ENCODE measurements at regions not wholly inside any gene's neighbourhood (a gene's known extent, or its start where the extent isn't known, plus 50 kb on each side); places are given as distances from the start of the nearest gene placed in this dataset.
"Not testable (repeated sequence)": the region's sequence is repeated elsewhere in the genome, so short reads cannot be mapped to it uniquely, and the experiment has no call there.

DNA sequence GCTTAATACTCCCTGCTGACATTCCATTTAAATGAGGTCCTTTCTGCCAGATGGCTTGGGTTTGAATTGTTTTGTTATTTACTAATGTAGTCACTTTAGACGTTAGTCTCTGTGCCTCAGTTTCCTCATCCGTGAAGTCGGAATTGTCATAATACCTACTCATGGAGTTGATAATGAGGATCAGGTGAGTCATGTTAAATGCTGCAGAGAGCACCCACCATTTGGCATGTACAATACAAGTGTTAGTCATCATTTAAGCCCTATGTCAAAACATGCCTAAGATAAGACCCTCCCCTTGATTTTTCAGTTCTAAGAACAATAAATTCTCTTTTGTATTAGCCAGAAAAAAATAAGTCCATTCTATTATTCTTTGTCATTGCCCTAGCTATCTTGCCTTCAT, 534.8 kb upstream of the HTR2C start:
- Histone ChIP-seq H3K27ac (ENCODE audit: poor library complexity, severe bottlenecking) (no peak overlapping the region), H3K9me3 (ENCODE audit: severe bottlenecking) (no peaks in the 10 kb centered on the region), H3K36me3 (ENCODE audit: low read depth) (no peaks in the 10 kb centered on the region), H3K4me1 (ENCODE audit: insufficient read depth, poor library complexity, severe bottlenecking) (no peaks in the 10 kb centered on the region), H3K4me3 (ENCODE audit: severe bottlenecking) (no peak overlapping the region), H3K27me3 (ENCODE audit: insufficient read depth, poor library complexity, severe bottlenecking) (no peaks in the 10 kb centered on the region)
- DNase-seq (ENCODE audit: low spot score): no peak
- ATAC-seq (ENCODE audit: low read depth): no peak
- TF ChIP-seq, protein P1, sequence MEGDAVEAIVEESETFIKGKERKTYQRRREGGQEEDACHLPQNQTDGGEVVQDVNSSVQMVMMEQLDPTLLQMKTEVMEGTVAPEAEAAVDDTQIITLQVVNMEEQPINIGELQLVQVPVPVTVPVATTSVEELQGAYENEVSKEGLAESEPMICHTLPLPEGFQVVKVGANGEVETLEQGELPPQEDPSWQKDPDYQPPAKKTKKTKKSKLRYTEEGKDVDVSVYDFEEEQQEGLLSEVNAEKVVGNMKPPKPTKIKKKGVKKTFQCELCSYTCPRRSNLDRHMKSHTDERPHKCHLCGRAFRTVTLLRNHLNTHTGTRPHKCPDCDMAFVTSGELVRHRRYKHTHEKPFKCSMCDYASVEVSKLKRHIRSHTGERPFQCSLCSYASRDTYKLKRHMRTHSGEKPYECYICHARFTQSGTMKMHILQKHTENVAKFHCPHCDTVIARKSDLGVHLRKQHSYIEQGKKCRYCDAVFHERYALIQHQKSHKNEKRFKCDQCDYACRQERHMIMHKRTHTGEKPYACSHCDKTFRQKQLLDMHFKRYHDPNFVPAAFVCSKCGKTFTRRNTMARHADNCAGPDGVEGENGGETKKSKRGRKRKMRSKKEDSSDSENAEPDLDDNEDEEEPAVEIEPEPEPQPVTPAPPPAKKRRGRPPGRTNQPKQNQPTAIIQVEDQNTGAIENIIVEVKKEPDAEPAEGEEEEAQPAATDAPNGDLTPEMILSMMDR (IDR thresholded peaks at IDR 0.05; ENCODE audit: poor library complexity, severe bottlenecking): no peak

DNA sequence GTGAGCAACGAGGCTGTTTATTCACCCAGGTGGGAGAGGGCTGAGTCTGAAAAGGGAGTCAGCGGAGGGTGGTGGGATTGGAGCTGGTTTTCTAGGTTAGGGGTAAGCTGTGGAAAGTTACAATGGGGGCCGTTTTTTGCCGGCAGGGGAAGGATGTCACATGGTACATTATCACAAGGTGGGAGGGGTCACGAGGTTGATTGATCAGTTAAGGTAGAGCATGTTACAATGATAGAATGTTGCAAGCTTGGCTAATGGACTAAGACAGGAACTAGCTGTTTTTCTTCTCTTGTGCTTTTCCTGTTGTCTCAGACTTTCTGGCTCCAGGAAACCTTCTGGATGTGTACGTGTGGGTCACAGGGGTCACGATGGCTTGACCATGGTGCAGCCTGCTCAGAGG, 536.3 kb upstream of the HTR2C start:
- TF ChIP-seq, protein P1 (IDR thresholded peaks at IDR 0.05; ENCODE audit: poor library complexity, severe bottlenecking): no peak
- H3K9me3 ChIP-seq (ENCODE audit: severe bottlenecking): no peaks in the 10 kb centered on the region
- H3K27ac ChIP-seq (ENCODE audit: poor library complexity, severe bottlenecking): no peak overlapping the region
- no peaks in the 10 kb centered on the region for H3K4me1 ChIP-seq (ENCODE audit: insufficient read depth, poor library complexity, severe bottlenecking)
- H3K36me3 ChIP-seq (ENCODE audit: low read depth): no peaks in the 10 kb centered on the region
- DNase-seq (ENCODE audit: low spot score) (no peak), ATAC-seq (ENCODE audit: low read depth) (no peak)
- H3K27me3 ChIP-seq (ENCODE audit: insufficient read depth, poor library complexity, severe bottlenecking): no peaks in the 10 kb centered on the region
- H3K4me3 ChIP-seq (ENCODE audit: severe bottlenecking): no peak overlapping the region

DNA sequence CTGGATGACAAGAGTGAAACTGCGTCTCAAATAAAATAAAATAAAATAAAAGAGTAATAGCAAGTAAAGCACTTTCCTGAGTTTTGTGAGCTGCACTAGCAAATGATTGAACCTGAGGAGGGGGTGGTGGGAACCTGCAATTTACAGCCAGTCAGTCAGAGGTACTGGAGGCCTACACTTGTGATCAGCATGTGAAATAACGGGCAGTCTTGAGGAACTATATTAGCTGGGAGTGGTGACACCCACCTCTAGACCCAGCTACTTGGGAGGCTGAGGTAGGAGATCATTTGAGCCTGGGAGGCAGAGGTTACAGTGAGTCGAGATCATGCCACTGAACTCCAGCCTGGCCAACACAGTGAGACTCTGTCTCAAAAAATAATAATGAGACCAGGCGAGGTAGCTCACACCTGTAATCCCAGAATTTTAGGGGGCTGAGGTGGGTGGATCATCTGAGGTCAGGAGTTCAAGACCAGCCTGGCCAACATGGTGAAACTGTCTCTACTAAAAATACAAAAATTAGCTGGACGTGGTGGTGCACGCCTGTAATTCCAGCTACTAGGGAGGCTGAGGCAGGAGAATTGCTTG, 537.1 kb upstream of the HTR2C start:
- no peak overlapping the region for H3K27ac ChIP-seq (ENCODE audit: poor library complexity, severe bottlenecking)
- H3K4me3 ChIP-seq (ENCODE audit: severe bottlenecking): no peak overlapping the region

DNA sequence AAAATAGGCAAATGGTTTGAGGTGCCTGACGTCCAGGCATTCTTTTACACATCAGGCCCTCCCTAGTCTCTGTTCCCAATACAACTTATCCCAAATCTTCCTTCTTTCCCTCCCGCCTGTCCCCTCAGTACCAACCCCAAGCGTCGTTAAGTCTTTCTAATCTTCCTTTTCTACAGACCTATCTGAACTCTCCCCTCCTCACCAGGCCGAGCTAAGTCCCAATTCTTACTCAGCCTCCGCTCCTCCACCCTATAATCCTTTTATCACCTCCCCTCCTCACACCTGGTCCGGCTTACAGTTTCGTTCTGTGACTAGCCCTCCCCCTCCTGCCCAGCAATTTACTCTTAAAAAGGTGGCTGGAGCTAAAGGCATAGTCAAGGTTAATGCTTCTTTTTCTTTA, 542.4 kb upstream of the HTR2C start:
- not testable (repeated sequence) for H3K4me3 ChIP-seq (ENCODE audit: severe bottlenecking); DNase-seq (ENCODE audit: low spot score); H3K4me1 ChIP-seq (ENCODE audit: insufficient read depth, poor library complexity, severe bottlenecking); H3K27ac ChIP-seq (ENCODE audit: poor library complexity, severe bottlenecking); ATAC-seq (ENCODE audit: low read depth); H3K27me3 ChIP-seq (ENCODE audit: insufficient read depth, poor library complexity, severe bottlenecking); H3K36me3 ChIP-seq (ENCODE audit: low read depth); H3K9me3 ChIP-seq (ENCODE audit: severe bottlenecking)

More for the DNA sequence above, 537.1 kb upstream of the HTR2C start:
- no peak for ATAC-seq (ENCODE audit: low read depth)
- no peak for DNase-seq (ENCODE audit: low spot score)
- Histone ChIP-seq H3K9me3 (ENCODE audit: severe bottlenecking) (no peaks in the 10 kb centered on the region), H3K36me3 (ENCODE audit: low read depth) (no peaks in the 10 kb centered on the region), H3K4me1 (ENCODE audit: insufficient read depth, poor library complexity, severe bottlenecking) (no peaks in the 10 kb centered on the region), H3K27me3 (ENCODE audit: insufficient read depth, poor library complexity, severe bottlenecking) (no peaks in the 10 kb centered on the region)
- TF ChIP-seq, protein P1 (IDR thresholded peaks at IDR 0.05; ENCODE audit: poor library complexity, severe bottlenecking): no peak

GRCh38 chrX:114040661-114041269, 543.1 kb upstream of the HTR2C start:
- ATAC-seq (ENCODE audit: low read depth); DNase-seq (ENCODE audit: low spot score); H3K4me1 ChIP-seq (ENCODE audit: insufficient read depth, poor library complexity, severe bottlenecking); H3K36me3 ChIP-seq (ENCODE audit: low read depth); H3K27me3 ChIP-seq (ENCODE audit: insufficient read depth, poor library complexity, severe bottlenecking); H3K27ac ChIP-seq (ENCODE audit: poor library complexity, severe bottlenecking); H3K9me3 ChIP-seq (ENCODE audit: severe bottlenecking); H3K4me3 ChIP-seq (ENCODE audit: severe bottlenecking): not testable (repeated sequence)

GRCh38 chrX:114040111-114040510, 543.8 kb upstream of the HTR2C start:
- not testable (repeated sequence) for H3K27ac ChIP-seq (ENCODE audit: poor library complexity, severe bottlenecking); H3K9me3 ChIP-seq (ENCODE audit: severe bottlenecking); ATAC-seq (ENCODE audit: low read depth); H3K4me1 ChIP-seq (ENCODE audit: insufficient read depth, poor library complexity, severe bottlenecking); H3K4me3 ChIP-seq (ENCODE audit: severe bottlenecking); H3K36me3 ChIP-seq (ENCODE audit: low read depth); H3K27me3 ChIP-seq (ENCODE audit: insufficient read depth, poor library complexity, severe bottlenecking); DNase-seq (ENCODE audit: low spot score)

All from RWPE2 (cell line).